OCI-M2 (cell line): ENCODE measurements at regions not wholly inside any gene's neighbourhood (a gene's known extent, or its start where the extent isn't known, plus 50 kb on each side); places are given as distances from the start of the nearest gene placed in this dataset.

Source experiments
- DNase-seq: peaks from one replicate; lab custom pipeline; 2025; ENCODE audit not compliant: unreplicated experiment; lab: John Stamatoyannopoulos, UW

GRCh38 chr10:6654571-6654970, 74.5 kb upstream of the PRKCQ start:
- no peak for DNase-seq

- no peak for DNase-seq
Measured at GRCh38 chr10:6650586-6650985, 70.5 kb upstream of the PRKCQ start.

- DNase-seq, result no peak
Measured at GRCh38 chr10:6649903-6650302, 69.8 kb upstream of the PRKCQ start.

- no peak for DNase-seq
Measured at GRCh38 chr10:6648894-6649720, 69.0 kb upstream of the PRKCQ start.

- no peak for DNase-seq
Measured at GRCh38 chr10:6647811-6648526, 67.9 kb upstream of the PRKCQ start.

- DNase-seq, result no peak
Measured at GRCh38 chr10:6643962-6644361, 63.9 kb upstream of the PRKCQ start.

GRCh38 chr10:6642876-6643275, 62.8 kb upstream of the PRKCQ start:
- DNase-seq, result no peak

- no peak for DNase-seq
Measured at GRCh38 chr10:6640433-6641040, 60.5 kb upstream of the PRKCQ start.

- DNase-seq, result no peak
Measured at GRCh38 chr10:6637053-6637452, 57.0 kb upstream of the PRKCQ start.

GRCh38 chr10:6635784-6636183, 55.7 kb upstream of the PRKCQ start:
- no peak for DNase-seq
